ENCODE measurements at regions not wholly inside any gene's neighbourhood (a gene's known extent, or its start where the extent isn't known, plus 50 kb on each side); places are given as distances from the start of the nearest gene placed in this dataset.

DNA sequence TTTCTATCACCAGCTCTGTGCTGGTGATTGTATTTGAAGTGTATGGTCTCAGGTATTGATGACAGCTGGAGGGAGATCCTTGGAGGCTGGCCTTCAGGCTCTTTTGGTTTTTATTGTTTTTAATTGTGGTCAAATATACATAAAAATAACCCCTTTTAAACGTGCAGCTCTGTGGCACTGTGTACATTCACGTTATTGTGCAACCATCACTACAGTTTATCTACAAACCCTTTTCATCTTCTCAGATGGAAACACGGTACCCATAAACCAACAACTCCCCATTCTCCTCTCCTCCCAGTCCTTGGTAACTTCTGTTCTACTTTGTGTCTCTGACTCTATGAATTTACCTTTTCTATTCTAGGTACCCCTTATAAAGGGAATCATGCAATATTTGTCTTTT is 79.3 kb upstream of the ATP8B1 start:
- TF ChIP-seq, protein P1, sequence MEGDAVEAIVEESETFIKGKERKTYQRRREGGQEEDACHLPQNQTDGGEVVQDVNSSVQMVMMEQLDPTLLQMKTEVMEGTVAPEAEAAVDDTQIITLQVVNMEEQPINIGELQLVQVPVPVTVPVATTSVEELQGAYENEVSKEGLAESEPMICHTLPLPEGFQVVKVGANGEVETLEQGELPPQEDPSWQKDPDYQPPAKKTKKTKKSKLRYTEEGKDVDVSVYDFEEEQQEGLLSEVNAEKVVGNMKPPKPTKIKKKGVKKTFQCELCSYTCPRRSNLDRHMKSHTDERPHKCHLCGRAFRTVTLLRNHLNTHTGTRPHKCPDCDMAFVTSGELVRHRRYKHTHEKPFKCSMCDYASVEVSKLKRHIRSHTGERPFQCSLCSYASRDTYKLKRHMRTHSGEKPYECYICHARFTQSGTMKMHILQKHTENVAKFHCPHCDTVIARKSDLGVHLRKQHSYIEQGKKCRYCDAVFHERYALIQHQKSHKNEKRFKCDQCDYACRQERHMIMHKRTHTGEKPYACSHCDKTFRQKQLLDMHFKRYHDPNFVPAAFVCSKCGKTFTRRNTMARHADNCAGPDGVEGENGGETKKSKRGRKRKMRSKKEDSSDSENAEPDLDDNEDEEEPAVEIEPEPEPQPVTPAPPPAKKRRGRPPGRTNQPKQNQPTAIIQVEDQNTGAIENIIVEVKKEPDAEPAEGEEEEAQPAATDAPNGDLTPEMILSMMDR (conservative IDR thresholded peaks at IDR 0.05; ENCODE audit: low read depth, low read length): no peak
- TF ChIP-seq EZH2 (IDR thresholded peaks at IDR 0.05; ENCODE audit: borderline replicate concordance, low read depth, low read length, poor library complexity, severe bottlenecking): no peak

All from A673 (cell line).